ENCODE measurements at regions not wholly inside any gene's neighbourhood (a gene's known extent, or its start where the extent isn't known, plus 50 kb on each side); places are given as distances from the start of the nearest gene placed in this dataset.
"Not testable (repeated sequence)": the region's sequence is repeated elsewhere in the genome, so short reads cannot be mapped to it uniquely, and the experiment has no call there.

DNA sequence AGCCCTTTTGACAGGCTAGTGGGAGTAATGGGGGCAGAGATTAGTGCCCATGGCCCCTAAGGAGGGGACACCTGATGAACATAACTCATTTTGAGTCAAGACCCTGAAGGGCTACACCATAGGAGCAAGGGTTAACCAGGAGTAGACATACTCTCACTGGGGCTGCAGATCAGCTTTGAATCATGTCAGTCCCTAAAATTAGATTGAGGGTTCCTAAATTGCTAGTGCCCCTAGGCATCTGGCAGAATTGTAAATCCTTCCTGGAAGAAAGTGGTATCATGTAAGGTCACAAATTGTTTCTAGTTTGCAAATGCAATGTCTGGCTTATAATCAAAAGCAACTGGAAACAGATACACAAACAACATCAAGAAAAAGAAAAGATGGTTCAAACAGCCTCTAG lies 52.1 kb upstream of the LRRC37A2 start:
- H3K4me3 ChIP-seq (ENCODE audit: low read length); H3K4me1 ChIP-seq (ENCODE audit: control insufficient read depth, insufficient read depth, low read length); DNase-seq; H3K27me3 ChIP-seq (ENCODE audit: control insufficient read depth, insufficient read depth); intact Hi-C loops (cut with DNase I); H3K27ac ChIP-seq (ENCODE audit: low read length); ATAC-seq; H3K9me3 ChIP-seq (ENCODE audit: control insufficient read depth, low read length): not testable (repeated sequence)

DNA sequence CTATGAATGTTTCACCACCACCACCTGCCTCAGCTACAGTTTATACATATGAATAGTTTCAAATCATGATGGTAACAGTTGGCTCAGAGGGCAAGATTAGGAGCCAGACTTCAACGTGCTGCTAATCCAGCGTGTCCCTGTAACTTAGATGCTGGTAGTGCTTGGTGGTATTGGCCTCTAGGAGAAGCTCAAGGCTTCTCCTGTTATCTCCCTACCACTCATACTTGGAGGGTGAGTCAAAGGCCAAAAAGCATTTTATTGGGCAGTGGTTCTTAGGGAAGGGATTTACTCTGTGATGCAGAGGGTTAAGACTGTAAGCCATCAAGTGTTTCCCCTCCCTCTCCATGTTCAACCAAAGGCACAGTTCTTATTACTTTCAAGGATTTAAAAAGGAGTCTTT lies 57.2 kb upstream of the LRRC37A2 start:
- H3K27ac ChIP-seq (ENCODE audit: low read length); ATAC-seq; H3K9me3 ChIP-seq (ENCODE audit: control insufficient read depth, low read length); H3K27me3 ChIP-seq (ENCODE audit: control insufficient read depth, insufficient read depth); H3K4me1 ChIP-seq (ENCODE audit: control insufficient read depth, insufficient read depth, low read length); intact Hi-C loops (cut with DNase I); DNase-seq; H3K4me3 ChIP-seq (ENCODE audit: low read length): not testable (repeated sequence)
- WGBS: no CpG with 5 or more reads among the region's 2 CpGs

DNA sequence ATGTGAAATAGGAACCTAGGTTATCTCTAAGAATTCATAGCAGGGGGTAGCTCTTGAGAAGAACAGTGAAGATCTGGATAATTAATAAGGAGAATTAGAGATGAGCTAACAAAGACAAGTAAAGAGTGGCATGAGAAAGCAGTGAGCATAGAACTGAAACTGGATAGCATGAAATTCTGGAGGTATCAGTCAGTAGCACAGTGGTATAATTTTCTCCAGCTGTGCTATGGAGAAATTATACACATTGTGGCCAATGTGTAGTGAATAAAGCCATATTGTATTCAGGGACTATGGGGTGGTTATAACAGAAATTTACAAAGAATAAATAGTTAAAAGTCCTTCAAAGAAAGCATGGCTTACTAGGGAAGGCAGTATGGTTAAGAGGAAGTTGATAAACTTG lies 57.7 kb upstream of the LRRC37A2 start:
- DNase-seq; H3K9me3 ChIP-seq (ENCODE audit: control insufficient read depth, low read length); H3K27ac ChIP-seq (ENCODE audit: low read length); H3K4me1 ChIP-seq (ENCODE audit: control insufficient read depth, insufficient read depth, low read length); ATAC-seq; intact Hi-C loops (cut with DNase I); H3K27me3 ChIP-seq (ENCODE audit: control insufficient read depth, insufficient read depth); H3K4me3 ChIP-seq (ENCODE audit: low read length): not testable (repeated sequence)

DNA sequence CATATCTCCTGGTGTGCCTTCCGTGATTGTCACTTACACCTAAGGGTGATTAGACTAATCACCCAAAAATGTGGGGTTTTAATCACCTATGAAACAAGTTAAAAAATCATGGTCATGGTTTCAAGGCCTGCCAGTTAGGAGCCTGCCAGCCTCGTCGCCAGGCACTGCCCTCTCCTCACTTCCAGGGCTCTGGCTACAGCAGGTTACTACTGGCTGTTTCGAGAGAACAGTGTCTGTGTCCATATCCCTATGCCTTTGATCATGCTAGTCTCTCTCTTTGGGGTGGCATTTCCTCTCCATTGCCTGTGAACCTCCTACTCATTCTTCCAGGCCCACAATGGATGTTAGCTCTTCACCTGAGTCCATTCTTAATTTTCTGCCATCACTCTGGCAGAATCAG lies 59.2 kb upstream of the LRRC37A2 start:
- peak in 1 of 2 donors; percentile 52 for ATAC-seq
- H3K4me1 ChIP-seq (ENCODE audit: control insufficient read depth, insufficient read depth, low read length); H3K27me3 ChIP-seq (ENCODE audit: control insufficient read depth, insufficient read depth); H3K9me3 ChIP-seq (ENCODE audit: control insufficient read depth, low read length); H3K4me3 ChIP-seq (ENCODE audit: low read length); intact Hi-C loops (cut with DNase I); H3K27ac ChIP-seq (ENCODE audit: low read length); DNase-seq: not testable (repeated sequence)
- WGBS: no CpG with 5 or more reads among the region's 4 CpGs

DNA sequence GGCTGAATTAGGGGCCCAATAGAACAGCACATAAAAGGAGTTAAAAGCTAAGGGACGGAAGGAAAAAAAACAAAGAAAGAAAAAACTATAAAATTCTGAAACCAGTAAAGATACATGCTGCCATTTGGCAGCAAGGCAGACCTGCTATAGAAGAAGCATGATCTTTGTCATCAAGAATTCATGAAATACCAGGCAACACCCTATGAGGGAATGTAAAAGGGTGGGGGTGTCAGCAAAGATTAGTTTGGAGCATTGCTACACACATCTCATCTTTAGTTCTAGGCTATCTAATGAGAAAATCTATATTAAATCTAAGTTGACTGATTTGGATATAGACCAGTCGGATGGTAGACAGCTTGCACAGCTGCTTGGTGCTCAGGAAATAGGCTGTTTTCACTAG lies 66.4 kb upstream of the LRRC37A2 start:
- H3K4me1 ChIP-seq (ENCODE audit: control insufficient read depth, insufficient read depth, low read length); H3K9me3 ChIP-seq (ENCODE audit: control insufficient read depth, low read length); DNase-seq; H3K27me3 ChIP-seq (ENCODE audit: control insufficient read depth, insufficient read depth); H3K27ac ChIP-seq (ENCODE audit: low read length); intact Hi-C loops (cut with DNase I); H3K4me3 ChIP-seq (ENCODE audit: low read length): not testable (repeated sequence)
- peak in 1 of 2 donors; percentile 29 for ATAC-seq
- no CpG with 5 or more reads among the region's 2 CpGs for WGBS

DNA sequence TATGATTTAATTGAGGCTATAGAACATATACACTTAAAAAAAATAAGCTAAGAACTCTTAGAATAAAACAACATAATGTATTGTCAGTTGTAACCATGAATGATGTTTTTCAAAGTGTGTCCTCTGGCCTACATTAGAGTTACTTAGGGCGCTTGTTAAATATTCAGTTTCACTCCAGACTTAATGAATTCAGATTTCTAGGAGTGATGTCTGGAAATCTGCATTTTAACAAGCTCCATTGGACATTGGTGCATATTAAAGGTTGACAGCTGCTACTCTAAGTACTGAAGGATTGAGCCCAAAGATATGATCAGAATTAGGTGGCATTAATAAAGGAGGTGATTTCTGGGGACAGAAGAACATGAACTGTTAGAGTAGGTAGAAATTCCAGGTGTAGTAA lies 66.9 kb upstream of the LRRC37A2 start:
- H3K9me3 ChIP-seq (ENCODE audit: control insufficient read depth, low read length); ATAC-seq; H3K4me1 ChIP-seq (ENCODE audit: control insufficient read depth, insufficient read depth, low read length); DNase-seq; intact Hi-C loops (cut with DNase I); H3K4me3 ChIP-seq (ENCODE audit: low read length); H3K27me3 ChIP-seq (ENCODE audit: control insufficient read depth, insufficient read depth); H3K27ac ChIP-seq (ENCODE audit: low read length): not testable (repeated sequence)
- no CpG with 5 or more reads among the region's 1 CpG for WGBS

DNA sequence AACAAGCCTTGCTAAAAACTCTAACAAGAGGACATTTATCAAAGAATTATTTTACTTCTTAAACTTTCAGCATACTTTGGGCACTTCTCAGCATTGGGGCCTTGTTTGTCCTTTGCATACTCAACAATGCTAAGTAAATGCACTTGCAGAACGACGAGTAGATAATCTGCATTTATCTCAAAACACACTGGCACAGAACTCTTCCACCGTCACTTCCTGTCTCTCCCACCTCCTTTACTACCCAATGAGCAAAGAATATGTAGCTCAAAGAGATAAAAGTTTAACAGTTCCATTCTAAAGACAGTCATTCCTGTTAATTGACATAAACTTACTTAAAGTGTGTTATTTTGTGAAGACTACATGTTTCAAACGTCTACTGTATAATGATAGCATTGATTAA lies 70.1 kb upstream of the LRRC37A2 start:
- DNase-seq; H3K4me1 ChIP-seq (ENCODE audit: control insufficient read depth, insufficient read depth, low read length); H3K9me3 ChIP-seq (ENCODE audit: control insufficient read depth, low read length); intact Hi-C loops (cut with DNase I); ATAC-seq; H3K27ac ChIP-seq (ENCODE audit: low read length); H3K27me3 ChIP-seq (ENCODE audit: control insufficient read depth, insufficient read depth); H3K4me3 ChIP-seq (ENCODE audit: low read length): not testable (repeated sequence)
- no CpG with 5 or more reads among the region's 4 CpGs for WGBS

DNA sequence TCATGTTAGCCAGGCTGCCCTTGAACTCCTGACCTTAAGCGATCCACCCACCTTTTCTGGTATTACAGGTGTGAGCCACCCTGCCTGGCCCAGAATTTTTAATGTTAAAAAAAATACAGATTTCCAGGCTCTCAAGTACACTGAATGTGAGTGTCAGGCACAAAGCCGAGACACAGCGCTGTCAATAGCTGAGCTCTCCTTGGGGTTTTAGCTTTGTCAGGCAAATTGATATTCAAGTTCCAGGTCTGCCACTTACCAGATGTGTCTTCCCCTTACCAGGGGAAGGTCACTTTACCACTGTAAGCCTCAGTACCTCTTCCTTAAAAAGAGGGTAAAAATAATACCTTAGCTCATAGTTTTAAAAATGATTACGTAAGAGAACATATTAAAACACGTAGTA lies 71.6 kb upstream of the LRRC37A2 start:
- H3K4me1 ChIP-seq (ENCODE audit: control insufficient read depth, insufficient read depth, low read length); H3K4me3 ChIP-seq (ENCODE audit: low read length); DNase-seq; intact Hi-C loops (cut with DNase I); ATAC-seq; H3K9me3 ChIP-seq (ENCODE audit: control insufficient read depth, low read length); H3K27ac ChIP-seq (ENCODE audit: low read length); H3K27me3 ChIP-seq (ENCODE audit: control insufficient read depth, insufficient read depth): not testable (repeated sequence)
- WGBS: no CpG with 5 or more reads among the region's 5 CpGs

DNA sequence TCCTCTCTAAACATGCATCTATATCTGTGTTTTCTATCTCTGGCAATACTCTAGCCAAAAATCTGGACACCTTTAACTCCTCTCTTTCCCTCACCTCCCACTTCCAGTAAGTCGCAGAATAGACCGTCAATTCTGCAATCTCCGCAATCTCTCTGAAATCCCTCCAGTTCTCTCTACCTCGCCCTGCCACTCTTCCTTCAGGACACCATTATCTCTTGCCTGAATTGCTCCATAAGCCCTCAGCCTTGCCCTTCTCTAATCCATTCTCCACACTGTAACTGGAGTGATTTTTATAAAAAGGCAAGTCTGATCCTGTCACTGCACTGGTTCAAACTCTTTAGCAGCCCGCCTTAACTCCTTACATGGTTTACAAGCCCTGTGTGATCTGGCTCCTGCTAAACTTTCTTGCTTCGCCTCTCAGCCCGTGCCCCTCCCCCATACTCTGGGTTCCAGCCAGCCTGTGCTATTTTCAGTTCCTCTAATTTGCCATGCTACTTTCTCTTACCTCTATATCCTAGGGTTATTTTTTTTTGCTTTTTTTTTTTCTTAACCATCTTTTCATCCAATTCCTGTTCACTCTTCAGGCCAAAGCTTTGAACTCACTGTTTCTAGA lies 73.0 kb upstream of the ARL17B start:
- H3K4me3 ChIP-seq (ENCODE audit: low read length); DNase-seq; H3K4me1 ChIP-seq (ENCODE audit: control insufficient read depth, insufficient read depth, low read length); H3K27me3 ChIP-seq (ENCODE audit: control insufficient read depth, insufficient read depth); intact Hi-C loops (cut with DNase I); H3K27ac ChIP-seq (ENCODE audit: low read length); H3K9me3 ChIP-seq (ENCODE audit: control insufficient read depth, low read length): not testable (repeated sequence)
- peak; percentile 66 to 77 for ATAC-seq
- no CpG with 5 or more reads among the region's 7 CpGs for WGBS

DNA sequence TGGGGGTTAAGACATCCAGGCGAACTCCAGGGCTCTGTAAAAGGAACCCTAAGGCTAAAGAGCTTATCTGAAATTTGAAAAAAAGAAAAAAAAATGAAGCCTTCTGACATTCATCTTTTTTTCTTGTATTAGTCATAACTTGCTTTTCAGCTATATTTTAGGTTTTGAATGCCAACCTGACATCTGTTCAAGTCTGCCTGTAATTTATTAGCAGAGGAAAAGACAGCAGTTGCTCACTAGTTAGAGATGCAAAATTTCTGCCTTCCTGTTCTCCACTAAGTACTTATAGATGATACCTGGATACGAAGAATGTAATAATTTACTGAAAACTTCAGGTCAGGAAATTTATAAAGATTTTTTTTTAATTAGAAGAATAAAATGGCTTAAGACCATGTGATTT lies 68.7 kb upstream of the ARL17B start:
- H3K27ac ChIP-seq (ENCODE audit: low read length); H3K4me3 ChIP-seq (ENCODE audit: low read length); intact Hi-C loops (cut with DNase I); DNase-seq; H3K27me3 ChIP-seq (ENCODE audit: control insufficient read depth, insufficient read depth); H3K4me1 ChIP-seq (ENCODE audit: control insufficient read depth, insufficient read depth, low read length); H3K9me3 ChIP-seq (ENCODE audit: control insufficient read depth, low read length); ATAC-seq: not testable (repeated sequence)
- no CpG with 5 or more reads among the region's 2 CpGs for WGBS

DNA sequence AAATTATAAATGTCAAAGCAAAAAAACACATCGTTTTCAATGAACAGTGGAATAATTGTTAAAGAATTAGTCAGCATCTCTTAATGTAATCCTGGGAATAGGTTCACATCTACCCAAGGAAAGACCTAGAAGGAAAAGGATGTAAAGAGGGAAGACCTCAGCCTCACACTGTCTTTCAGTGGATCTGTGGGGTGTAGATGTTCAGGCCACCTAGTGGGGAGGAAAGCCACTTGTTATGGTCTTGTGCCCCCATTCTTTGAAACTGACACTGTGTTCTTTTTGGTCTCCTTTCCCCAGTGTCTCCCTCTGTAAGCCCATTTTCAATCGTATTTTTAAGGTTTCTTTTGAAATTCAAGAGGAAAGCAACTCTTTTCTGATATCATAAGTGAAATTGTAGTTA lies 68.1 kb upstream of the ARL17B start:
- H3K4me3 ChIP-seq (ENCODE audit: low read length); ATAC-seq; H3K27me3 ChIP-seq (ENCODE audit: control insufficient read depth, insufficient read depth); H3K4me1 ChIP-seq (ENCODE audit: control insufficient read depth, insufficient read depth, low read length); H3K9me3 ChIP-seq (ENCODE audit: control insufficient read depth, low read length); H3K27ac ChIP-seq (ENCODE audit: low read length); intact Hi-C loops (cut with DNase I); DNase-seq: not testable (repeated sequence)
- no CpG with 5 or more reads among the region's 2 CpGs for WGBS

All from right cardiac atrium (tissue), 5 donors.